B cell (primary cell): ENCODE measurements at regions not wholly inside any gene's neighbourhood (a gene's known extent, or its start where the extent isn't known, plus 50 kb on each side); places are given as distances from the start of the nearest gene placed in this dataset.

Experiments
- EZH2 ChIP-seq: IDR thresholded peaks from 2 replicates; pipeline ENCODE4 v1.6.1; 2012; ENCODE audit warnings: borderline replicate concordance, low read depth, mild to moderate bottlenecking, moderate library complexity, low read length; ENCODE audit not compliant: insufficient read depth, poor library complexity, severe bottlenecking
- TF ChIP-seq, protein P1 (sequence below): fragments of 200-600 bp; IDR thresholded peaks from one replicate; pipeline ENCODE4 v1.8.0; 2022; ENCODE audit warnings: antibody characterized with exemption, mild to moderate bottlenecking

DNA sequence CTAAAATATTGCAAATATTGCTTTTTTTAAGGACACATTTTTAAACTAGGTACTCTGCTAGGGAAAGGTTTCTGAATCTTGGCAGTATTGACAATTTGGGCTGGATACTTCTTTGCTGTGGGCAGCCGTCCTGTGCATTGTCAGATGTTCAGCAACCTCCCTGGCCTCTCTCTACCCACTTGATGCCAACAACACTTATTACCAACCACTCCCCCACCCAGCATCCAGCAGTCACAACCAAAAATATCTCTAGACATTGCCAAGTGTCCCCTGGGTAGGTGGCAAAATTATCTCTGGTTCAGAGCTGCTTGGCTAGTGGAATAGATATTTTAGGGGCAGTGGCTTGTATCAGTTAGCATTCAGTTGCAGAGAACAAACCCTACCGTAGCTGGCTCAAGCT is 114.3 kb upstream of the PNPT1 start:
- TF ChIP-seq, protein P1, sequence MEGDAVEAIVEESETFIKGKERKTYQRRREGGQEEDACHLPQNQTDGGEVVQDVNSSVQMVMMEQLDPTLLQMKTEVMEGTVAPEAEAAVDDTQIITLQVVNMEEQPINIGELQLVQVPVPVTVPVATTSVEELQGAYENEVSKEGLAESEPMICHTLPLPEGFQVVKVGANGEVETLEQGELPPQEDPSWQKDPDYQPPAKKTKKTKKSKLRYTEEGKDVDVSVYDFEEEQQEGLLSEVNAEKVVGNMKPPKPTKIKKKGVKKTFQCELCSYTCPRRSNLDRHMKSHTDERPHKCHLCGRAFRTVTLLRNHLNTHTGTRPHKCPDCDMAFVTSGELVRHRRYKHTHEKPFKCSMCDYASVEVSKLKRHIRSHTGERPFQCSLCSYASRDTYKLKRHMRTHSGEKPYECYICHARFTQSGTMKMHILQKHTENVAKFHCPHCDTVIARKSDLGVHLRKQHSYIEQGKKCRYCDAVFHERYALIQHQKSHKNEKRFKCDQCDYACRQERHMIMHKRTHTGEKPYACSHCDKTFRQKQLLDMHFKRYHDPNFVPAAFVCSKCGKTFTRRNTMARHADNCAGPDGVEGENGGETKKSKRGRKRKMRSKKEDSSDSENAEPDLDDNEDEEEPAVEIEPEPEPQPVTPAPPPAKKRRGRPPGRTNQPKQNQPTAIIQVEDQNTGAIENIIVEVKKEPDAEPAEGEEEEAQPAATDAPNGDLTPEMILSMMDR: no peak
- TF ChIP-seq EZH2: no peak
